AG04450 (cell line): ENCODE measurements at regions not wholly inside any gene's neighbourhood (a gene's known extent, or its start where the extent isn't known, plus 50 kb on each side); places are given as distances from the start of the nearest gene placed in this dataset.

Experiments used
- CTCF ChIA-PET: fragments of 300-600, 350-600 bp; formaldehyde crosslinking; extraction: SDS; loops from one replicate; lab custom pipeline; 2022; ENCODE audit warnings: antibody characterized with exemption, inconsistent platforms; lab: Charles Lee
- POLR2A ChIA-PET: fragments of 350-600 bp; formaldehyde crosslinking; extraction: SDS; loops from one replicate; lab custom pipeline; 2021; ENCODE audit warnings: antibody characterized with exemption, inconsistent platforms; lab: Yijun Ruan, JAX
- DNase-seq: peaks from one replicate; pipeline ENCODE4 v3.0.0-alpha.2; 2011; ENCODE audit warnings: low read depth, low spot score
- H3K27ac ChIP-seq: one replicate; pipeline ENCODE4 v1.5.1; 2012; ENCODE audit warnings: low read depth, low read length, control low read depth
- H3K27me3 ChIP-seq: one replicate; pipeline ENCODE4 v1.6.0; 2012; ENCODE audit warnings: low read length; ENCODE audit not compliant: control insufficient read depth, insufficient read depth
- H3K4me3 ChIP-seq: 2 replicates; pipeline ENCODE4 v1.5.1; 2011; ENCODE audit warnings: mild to moderate bottlenecking, low read depth, low read length, control low read depth
- H3K9me3 ChIP-seq: 2 replicates; pipeline ENCODE4 v1.5.1; 2012; ENCODE audit warnings: low read length; ENCODE audit not compliant: control insufficient read depth, insufficient read depth
- CTCF ChIP-seq: IDR thresholded peaks from 2 replicates; pipeline ENCODE4 v1.5.1; 2011; ENCODE audit warnings: low read depth, low read length, control low read depth, inconsistent platforms

GRCh38 chr1:219560856-219561255, 52.0 kb downstream of the ZC3H11B start:
- no peak for TF ChIP-seq CTCF
- no peak for DNase-seq
- Histone ChIP-seq H3K4me3 (no peak overlapping the region), H3K27ac (no peak overlapping the region), H3K27me3 (peaks cover 2% of the 10 kb centered on the region), H3K9me3 (no peaks in the 10 kb centered on the region)
- ChIA-PET POLR2A (no interaction called here), CTCF (no interaction called here)

GRCh38 chr1:219559899-219560298, 53.0 kb downstream of the ZC3H11B start:
- Histone ChIP-seq H3K27me3 (peaks cover 2% of the 10 kb centered on the region), H3K9me3 (no peaks in the 10 kb centered on the region), H3K27ac (no peak overlapping the region), H3K4me3 (no peak overlapping the region)
- no peak for DNase-seq
- ChIA-PET CTCF (no interaction called here), POLR2A (no interaction called here)
- no peak for TF ChIP-seq CTCF

GRCh38 chr1:219555806-219556205, 57.1 kb downstream of the ZC3H11B start:
- ChIA-PET POLR2A (no interaction called here), CTCF (interaction anchor here (0.5 to 3.8 kb wide), 2 partner anchors 13 to 569 kb away, joined by 4 to 13 read pairs; no protein-coding TSS in a partner anchor)
- Histone ChIP-seq H3K4me3 (no peak overlapping the region), H3K9me3 (no peaks in the 10 kb centered on the region), H3K27me3 (no peaks in the 10 kb centered on the region), H3K27ac (no peak overlapping the region)
- peak; percentile 41 for DNase-seq
- no peak for TF ChIP-seq CTCF

- no peak for TF ChIP-seq CTCF
- Histone ChIP-seq H3K27ac (no peak overlapping the region), H3K4me3 (no peak overlapping the region), H3K27me3 (no peaks in the 10 kb centered on the region), H3K9me3 (no peaks in the 10 kb centered on the region)
- ChIA-PET CTCF (interaction anchor here (0.5 to 3.8 kb wide), 3 partner anchors 13 to 568 kb away, joined by 4 to 13 read pairs (median 6); no protein-coding TSS in a partner anchor), POLR2A (no interaction called here)
- no peak for DNase-seq
Measured at GRCh38 chr1:219555031-219555692, 57.7 kb downstream of the ZC3H11B start.

GRCh38 chr1:219553934-219554502, 58.9 kb downstream of the ZC3H11B start:
- Histone ChIP-seq H3K9me3 (no peaks in the 10 kb centered on the region), H3K27me3 (no peaks in the 10 kb centered on the region), H3K27ac (no peak overlapping the region), H3K4me3 (no peak overlapping the region)
- POLR2A ChIA-PET: no interaction called here
- TF ChIP-seq CTCF: no peak
- CTCF ChIA-PET: interaction anchor here (1.0 to 3.8 kb wide), 4 partner anchors 15 to 1224 kb away, joined by 3 to 13 read pairs (median 6); no protein-coding TSS in a partner anchor
- no peak for DNase-seq
